Body of pancreas (tissue), 4 donors: ENCODE measurements at regions not wholly inside any gene's neighbourhood (a gene's known extent, or its start where the extent isn't known, plus 50 kb on each side); places are given as distances from the start of the nearest gene placed in this dataset.

Experiments used
- CTCF ChIP-seq, 7 experiments: fragments of 450-650 bp in 4 of 7; fragments of 200-600 bp in 3 of 7; sonication (generic) in 3 of 7; IDR thresholded peaks; one replicate each; pipeline ENCODE4 v1.5.1; 2016 to 2019; ENCODE audit warnings: antibody characterized with exemption in 7 of 7
- POLR2A ChIP-seq, 3 donors: fragments of 450-650 bp; IDR thresholded peaks; one replicate each; pipeline ENCODE4 v1.6.1; 2016; ENCODE audit warnings: antibody characterized with exemption in 3 of 3, mild to moderate bottlenecking in 2 of 3

GRCh38 chr3:165130708-165131107, 52.4 kb upstream of the SI start:
- TF ChIP-seq CTCF (IDR thresholded peaks at IDR 0.05) (no peak), POLR2A (IDR thresholded peaks at IDR 0.05) (no peak)
